ENCODE measurements at regions not wholly inside any gene's neighbourhood (a gene's known extent, or its start where the extent isn't known, plus 50 kb on each side); places are given as distances from the start of the nearest gene placed in this dataset.

- no peak for DNase-seq (ENCODE audit: low read depth in 4 of 4, low spot score in 2 of 4)
Measured at GRCh38 chr1:166221316-166221715, 54.5 kb upstream of the FAM78B start.

GRCh38 chr1:166233750-166234366, 67.1 kb upstream of the FAM78B start:
- DNase-seq (ENCODE audit: low read depth in 4 of 4, low spot score in 2 of 4): no peak

- DNase-seq (ENCODE audit: low read depth in 4 of 4, low spot score in 2 of 4): no peak
Measured at GRCh38 chr1:166235728-166236127, 68.9 kb upstream of the FAM78B start.

GRCh38 chr1:166237675-166238074, 70.9 kb upstream of the FAM78B start:
- no peak for DNase-seq (ENCODE audit: low read depth in 4 of 4, low spot score in 2 of 4)

GRCh38 chr1:166253076-166253779, 86.4 kb upstream of the FAM78B start:
- DNase-seq (ENCODE audit: low read depth in 4 of 4, low spot score in 2 of 4): no peak

DNA sequence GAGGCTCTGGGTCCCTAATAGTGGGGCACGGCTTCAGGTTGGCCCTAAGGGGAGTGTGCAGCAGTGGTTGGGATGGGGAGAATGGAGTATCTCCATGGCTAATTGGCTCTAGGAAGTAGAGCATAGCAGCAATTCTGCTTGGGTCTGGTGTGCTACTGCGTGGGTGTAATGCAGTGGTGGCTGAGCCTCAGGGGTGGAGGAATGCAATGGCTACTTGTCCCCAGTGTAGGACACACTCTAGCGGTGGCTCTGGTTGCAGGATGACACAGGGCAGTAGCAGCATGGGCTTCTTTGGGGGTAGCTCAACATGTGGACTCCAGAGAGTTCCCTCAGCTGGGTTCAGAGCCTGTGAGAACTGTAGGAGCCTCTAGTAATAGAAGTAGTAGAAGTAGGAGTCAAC, 91.2 kb upstream of the FAM78B start:
- DNase-seq (ENCODE audit: low read depth in 4 of 4, low spot score in 2 of 4): no peak

DNA sequence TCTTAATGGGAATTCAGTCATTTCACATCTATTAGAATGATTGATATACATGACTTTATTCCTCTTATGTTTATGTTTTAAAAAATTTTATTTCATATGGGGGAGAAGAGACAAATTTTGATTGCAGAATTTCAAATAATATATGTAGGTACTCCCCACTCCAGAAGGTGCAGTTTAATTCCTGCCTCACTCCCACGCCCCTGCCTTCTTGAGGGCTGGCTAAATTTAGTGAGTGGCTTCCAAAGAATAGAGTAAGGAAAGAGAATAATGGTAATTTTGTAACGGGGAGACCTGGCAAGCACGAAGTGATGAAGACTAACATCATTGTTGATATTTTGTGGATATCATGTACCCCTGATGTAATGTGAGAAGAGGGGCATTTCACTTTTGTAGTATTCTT, 94.7 kb upstream of the FAM78B start:
- no peak for DNase-seq (ENCODE audit: low read depth in 4 of 4, low spot score in 2 of 4)

GRCh38 chr1:166270476-166271150, 103.8 kb upstream of the FAM78B start:
- DNase-seq (ENCODE audit: low read depth in 4 of 4, low spot score in 2 of 4): no peak

- DNase-seq (ENCODE audit: low read depth in 4 of 4, low spot score in 2 of 4): no peak
Measured at GRCh38 chr1:166271151-166271538, 104.3 kb upstream of the FAM78B start.

DNA sequence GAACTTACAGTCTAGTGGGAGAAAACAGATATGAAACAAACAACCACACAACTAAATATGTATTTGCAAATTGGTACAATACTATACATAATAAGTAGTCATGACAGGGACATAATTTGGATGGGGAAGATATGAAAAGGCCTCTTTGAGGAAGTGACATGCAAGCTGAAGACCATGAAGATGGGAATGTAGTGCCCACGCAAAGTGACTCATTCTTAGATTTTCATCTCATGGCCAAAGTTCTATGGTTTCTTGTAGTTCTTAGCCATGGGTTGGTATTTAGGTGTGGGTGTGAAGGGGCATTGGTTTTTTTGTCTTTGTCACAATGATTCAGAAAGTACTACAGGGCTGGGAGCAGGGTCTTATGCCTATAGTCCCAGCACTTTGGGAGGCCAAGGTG, 105.4 kb upstream of the FAM78B start:
- DNase-seq (ENCODE audit: low read depth in 4 of 4, low spot score in 2 of 4): no peak

- no peak for DNase-seq (ENCODE audit: low read depth in 4 of 4, low spot score in 2 of 4)
Measured at GRCh38 chr1:166272851-166273250, 106.0 kb upstream of the FAM78B start.

DNA sequence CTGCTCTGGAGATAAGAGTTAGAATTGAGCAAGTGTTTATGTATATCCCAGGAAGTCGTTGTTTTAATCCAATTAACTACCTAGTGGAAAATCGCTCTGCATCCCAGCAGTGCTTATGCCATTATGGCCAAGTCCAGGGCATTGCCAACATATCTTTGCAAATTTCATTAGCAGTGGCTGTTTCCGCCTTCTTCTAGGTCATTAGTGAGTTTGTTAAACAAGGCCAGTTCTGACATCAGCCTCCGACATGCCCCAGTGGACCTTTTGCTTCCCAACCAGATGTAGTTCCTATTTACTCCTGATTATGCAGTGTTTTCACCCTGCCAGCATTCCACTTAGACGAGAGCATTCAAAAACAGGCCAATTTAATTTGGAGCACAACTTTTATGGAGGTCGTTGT, 106.8 kb upstream of the FAM78B start:
- DNase-seq (ENCODE audit: low read depth in 4 of 4, low spot score in 2 of 4): no peak

DNA sequence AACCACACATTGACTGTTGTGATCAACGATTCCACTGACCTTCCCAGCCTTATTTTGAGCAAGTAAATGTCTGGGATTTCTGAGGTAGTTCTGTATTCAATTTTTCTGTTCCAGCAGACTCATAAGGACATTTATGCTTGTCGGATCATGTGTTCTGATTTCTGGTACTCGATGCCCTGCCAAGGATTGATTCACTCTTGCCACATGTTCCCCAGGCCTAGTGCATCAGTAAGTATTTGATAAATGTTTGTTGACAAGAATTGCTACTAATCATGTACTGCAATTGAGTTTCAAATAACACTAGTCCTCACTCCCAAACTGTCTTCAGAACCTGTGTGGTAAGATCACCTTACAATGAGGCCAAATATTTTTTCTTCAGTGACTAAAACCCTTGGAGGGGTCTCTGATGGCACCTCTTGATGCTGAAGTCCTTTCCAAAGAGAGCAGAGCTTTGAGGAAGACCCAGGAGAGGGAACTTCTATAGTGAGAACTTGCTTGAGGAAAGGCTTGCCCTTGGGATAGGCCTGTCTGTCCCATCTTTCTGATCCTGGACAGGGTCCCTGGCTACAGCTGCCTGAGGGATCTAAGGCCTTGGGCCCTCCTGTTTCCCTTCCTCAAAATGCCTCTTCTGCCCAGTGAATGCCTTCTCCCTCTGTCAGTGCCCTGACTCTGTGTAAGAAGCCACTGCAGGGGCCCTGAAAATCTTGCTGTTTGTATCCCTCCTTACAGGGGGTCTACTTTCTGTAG, 115.8 kb upstream of the FAM78B start:
- DNase-seq (ENCODE audit: low read depth in 4 of 4, low spot score in 2 of 4): no peak

- no peak for DNase-seq (ENCODE audit: low read depth in 4 of 4, low spot score in 2 of 4)
Measured at GRCh38 chr1:166283190-166283589, 116.4 kb upstream of the FAM78B start.

GRCh38 chr1:166283600-166283999, 116.8 kb upstream of the FAM78B start:
- DNase-seq (ENCODE audit: low read depth in 4 of 4, low spot score in 2 of 4): no peak

DNA sequence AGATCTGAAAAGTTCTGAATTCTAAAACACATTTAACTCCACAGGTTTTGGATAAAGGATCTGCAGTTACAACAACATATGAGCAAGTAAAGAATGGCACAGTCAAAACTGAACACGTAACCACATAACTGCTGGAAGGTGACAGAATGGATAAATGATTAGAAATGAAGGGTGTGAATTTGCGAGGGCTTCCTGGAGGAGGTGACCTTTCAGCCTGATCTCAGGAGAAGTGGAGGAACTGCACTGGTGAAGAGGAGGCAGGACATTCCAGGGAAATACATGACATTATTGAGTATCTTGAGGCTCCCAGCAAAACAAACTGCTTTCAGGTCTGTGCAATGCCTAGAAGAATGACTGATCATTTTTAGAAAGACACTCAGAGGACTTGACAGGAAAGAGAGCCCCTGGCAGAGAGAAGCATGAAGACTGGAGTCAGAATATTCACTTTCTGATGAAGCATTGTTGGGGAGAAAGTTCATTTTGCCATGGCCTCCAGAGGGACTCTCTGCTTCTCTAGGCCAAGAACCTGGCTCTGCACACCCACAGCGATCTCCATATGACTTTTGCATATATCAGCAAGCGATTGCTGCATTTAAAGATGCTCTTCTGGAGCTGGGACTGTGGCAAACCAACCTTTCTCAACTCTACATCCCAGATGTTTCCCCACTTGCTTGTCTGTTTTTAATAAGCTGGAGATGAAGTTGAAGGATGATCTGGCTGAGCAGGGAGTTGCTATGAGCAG, 122.7 kb upstream of the FAM78B start:
- DNase-seq (ENCODE audit: low read depth in 4 of 4, low spot score in 2 of 4): no peak

- no peak for DNase-seq (ENCODE audit: low read depth in 4 of 4, low spot score in 2 of 4)
Measured at GRCh38 chr1:166295656-166296055, 128.9 kb upstream of the FAM78B start.

DNA sequence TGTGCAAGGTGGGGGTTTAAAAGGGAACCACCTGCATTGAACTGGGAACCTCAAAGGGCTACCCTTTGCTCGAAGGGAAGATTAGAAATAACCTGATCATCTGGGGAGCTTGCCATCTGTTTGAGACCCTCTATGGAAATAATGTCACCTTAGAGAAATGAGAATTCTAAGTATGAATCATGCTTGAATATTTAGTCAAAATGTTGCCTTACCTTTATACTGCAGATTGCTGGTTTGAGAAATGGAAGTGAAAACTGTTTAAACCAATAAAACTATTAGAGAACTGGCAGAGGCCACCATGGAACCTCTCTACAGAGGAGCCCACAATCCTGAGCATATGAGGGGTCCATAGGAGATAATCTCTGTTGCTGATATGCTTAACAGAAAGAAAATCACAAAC, 131.2 kb upstream of the FAM78B start:
- no peak for DNase-seq (ENCODE audit: low read depth in 4 of 4, low spot score in 2 of 4)

GRCh38 chr1:166300767-166301166, 134.0 kb upstream of the FAM78B start:
- DNase-seq (ENCODE audit: low read depth in 4 of 4, low spot score in 2 of 4): no peak

- DNase-seq (ENCODE audit: low read depth in 4 of 4, low spot score in 2 of 4): no peak
Measured at GRCh38 chr1:166302989-166303758, 136.4 kb upstream of the FAM78B start.
